ENCODE measurements at regions not wholly inside any gene's neighbourhood (a gene's known extent, or its start where the extent isn't known, plus 50 kb on each side); places are given as distances from the start of the nearest gene placed in this dataset.

DNA sequence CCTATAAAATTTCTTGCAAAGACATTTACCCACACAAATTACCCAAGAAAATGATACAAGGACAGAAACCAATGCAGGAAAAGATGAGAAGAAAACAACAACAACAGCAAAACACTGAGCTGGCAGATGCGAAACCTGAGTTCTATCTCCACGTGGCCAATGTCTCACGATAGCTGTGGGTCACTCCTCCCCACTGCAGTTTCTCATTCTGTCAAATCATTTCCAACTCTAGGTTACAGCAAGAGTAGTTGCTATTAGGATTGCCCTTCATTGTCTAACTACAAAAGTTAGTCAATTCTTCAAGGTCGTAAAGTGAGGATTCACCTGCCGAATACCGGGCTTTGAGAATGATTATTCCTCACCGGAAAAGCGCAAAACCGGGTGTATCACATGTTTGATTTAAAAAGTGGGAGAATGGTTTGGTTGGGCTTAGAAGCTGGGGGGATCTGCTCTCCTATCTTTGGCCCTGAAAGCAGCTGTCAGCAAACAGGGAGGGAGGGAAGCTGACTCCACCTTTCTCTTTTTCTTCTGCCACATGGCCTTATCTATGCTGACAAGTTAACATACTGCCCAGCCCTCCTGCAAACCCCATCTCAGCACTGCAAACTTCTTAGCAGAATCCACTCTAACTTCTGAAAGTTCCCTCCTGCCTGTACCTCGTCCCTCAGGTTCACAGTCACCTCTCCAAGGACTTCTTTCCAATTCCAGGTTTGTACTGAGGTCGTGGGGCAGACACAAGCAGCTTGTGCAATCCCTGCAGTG, 473.0 kb downstream of the SOX11 start:
- TF ChIP-seq, protein P1, sequence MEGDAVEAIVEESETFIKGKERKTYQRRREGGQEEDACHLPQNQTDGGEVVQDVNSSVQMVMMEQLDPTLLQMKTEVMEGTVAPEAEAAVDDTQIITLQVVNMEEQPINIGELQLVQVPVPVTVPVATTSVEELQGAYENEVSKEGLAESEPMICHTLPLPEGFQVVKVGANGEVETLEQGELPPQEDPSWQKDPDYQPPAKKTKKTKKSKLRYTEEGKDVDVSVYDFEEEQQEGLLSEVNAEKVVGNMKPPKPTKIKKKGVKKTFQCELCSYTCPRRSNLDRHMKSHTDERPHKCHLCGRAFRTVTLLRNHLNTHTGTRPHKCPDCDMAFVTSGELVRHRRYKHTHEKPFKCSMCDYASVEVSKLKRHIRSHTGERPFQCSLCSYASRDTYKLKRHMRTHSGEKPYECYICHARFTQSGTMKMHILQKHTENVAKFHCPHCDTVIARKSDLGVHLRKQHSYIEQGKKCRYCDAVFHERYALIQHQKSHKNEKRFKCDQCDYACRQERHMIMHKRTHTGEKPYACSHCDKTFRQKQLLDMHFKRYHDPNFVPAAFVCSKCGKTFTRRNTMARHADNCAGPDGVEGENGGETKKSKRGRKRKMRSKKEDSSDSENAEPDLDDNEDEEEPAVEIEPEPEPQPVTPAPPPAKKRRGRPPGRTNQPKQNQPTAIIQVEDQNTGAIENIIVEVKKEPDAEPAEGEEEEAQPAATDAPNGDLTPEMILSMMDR (conservative IDR thresholded peaks at IDR 0.05 in 1 of 2, IDR thresholded peaks at IDR 0.05 in 1 of 2; ENCODE audit: extremely low read depth in 1 of 2, insufficient read depth in 1 of 2, low read depth in 1 of 2, low read length in 2 of 2): no peak
- no peak for TF ChIP-seq EZH2 (IDR thresholded peaks at IDR 0.05; ENCODE audit: borderline replicate concordance, low read length)
